Ovary (tissue), 3 donors: ENCODE measurements at regions not wholly inside any gene's neighbourhood (a gene's known extent, or its start where the extent isn't known, plus 50 kb on each side); places are given as distances from the start of the nearest gene placed in this dataset.

Experiments used
- EP300 ChIP-seq: sonication (generic); formaldehyde crosslinking; IDR thresholded peaks from one replicate; pipeline ENCODE4 v1.6.1; 2017; ENCODE audit warnings: antibody characterized with exemption
- POLR2A ChIP-seq: fragments of 450-650 bp; IDR thresholded peaks from one replicate; pipeline ENCODE4 v1.6.1; 2017; ENCODE audit warnings: antibody characterized with exemption, mild to moderate bottlenecking, moderate library complexity
- TF ChIP-seq, protein P1 (sequence below), 3 donors: fragments of 450-650 bp in 2 of 3; fragments of 200-600 bp in 1 of 3; IDR thresholded peaks; one replicate each; pipeline versions ENCODE4 v1.5.1 to v1.8.0; 2016 to 2022; ENCODE audit warnings: antibody characterized with exemption in 3 of 3, mild to moderate bottlenecking in 1 of 3
- donor health status: DM: no; HTN: no; CAD: no.

DNA sequence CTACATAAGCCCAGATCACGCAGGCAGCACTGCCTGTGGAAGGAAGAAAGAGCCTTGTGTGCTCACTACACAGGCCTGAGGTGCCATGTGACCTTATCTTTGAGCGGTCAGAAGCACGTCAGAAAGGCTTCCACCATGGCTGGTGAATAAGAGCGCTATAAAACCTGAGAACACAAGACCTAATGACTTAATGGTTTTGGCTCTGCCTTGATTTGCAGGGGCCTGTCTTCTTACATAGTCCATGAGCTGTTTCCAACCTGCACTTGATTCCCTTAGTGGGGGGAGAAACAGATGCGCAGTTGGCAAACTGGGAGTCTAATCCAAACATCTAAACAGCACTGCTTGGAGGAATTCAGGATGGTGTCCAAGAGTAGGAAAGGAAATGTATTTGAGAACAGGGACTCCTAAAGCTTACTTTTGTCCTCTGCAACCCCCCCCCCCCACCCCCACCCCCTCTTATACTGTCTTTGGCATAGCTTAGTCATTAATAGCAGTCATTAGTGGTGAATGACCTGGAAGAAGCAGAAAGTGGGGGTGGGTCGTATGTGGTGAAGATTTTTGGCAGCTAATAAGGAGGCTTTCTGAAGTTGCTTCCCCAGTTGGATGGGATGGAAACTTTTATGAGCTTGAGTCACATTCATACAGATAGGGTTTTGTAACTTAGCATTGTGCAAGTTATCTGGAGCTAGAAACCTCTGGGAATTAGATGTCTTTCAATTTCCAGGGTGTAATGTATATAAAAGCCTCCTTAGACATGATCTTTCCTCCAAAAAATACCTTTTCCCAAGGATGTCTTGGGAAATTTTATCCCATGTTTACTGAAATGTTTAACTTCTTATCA lies 454.1 kb downstream of the MEIS1 start:
- TF ChIP-seq, protein P1, sequence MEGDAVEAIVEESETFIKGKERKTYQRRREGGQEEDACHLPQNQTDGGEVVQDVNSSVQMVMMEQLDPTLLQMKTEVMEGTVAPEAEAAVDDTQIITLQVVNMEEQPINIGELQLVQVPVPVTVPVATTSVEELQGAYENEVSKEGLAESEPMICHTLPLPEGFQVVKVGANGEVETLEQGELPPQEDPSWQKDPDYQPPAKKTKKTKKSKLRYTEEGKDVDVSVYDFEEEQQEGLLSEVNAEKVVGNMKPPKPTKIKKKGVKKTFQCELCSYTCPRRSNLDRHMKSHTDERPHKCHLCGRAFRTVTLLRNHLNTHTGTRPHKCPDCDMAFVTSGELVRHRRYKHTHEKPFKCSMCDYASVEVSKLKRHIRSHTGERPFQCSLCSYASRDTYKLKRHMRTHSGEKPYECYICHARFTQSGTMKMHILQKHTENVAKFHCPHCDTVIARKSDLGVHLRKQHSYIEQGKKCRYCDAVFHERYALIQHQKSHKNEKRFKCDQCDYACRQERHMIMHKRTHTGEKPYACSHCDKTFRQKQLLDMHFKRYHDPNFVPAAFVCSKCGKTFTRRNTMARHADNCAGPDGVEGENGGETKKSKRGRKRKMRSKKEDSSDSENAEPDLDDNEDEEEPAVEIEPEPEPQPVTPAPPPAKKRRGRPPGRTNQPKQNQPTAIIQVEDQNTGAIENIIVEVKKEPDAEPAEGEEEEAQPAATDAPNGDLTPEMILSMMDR (IDR thresholded peaks at IDR 0.05), result no peak
- TF ChIP-seq POLR2A (no peak), EP300 (no peak)
